ENCODE measurements at regions not wholly inside any gene's neighbourhood (a gene's known extent, or its start where the extent isn't known, plus 50 kb on each side); places are given as distances from the start of the nearest gene placed in this dataset.

GRCh38 chr4:81607950-81608349 lies 136.2 kb upstream of the RASGEF1B start:
- no peak for TF ChIP-seq CTCF (conservative IDR thresholded peaks at IDR 0.05; ENCODE audit: low read length)
- no peak for DNase-seq (ENCODE audit: low read depth)
- no peak overlapping the region for H3K4me3 ChIP-seq (ENCODE audit: low read length)

- DNase-seq (ENCODE audit: low read depth), result no peak
- no peak overlapping the region for H3K4me3 ChIP-seq (ENCODE audit: low read length)
- TF ChIP-seq CTCF (conservative IDR thresholded peaks at IDR 0.05; ENCODE audit: low read length), result no peak
Observed at GRCh38 chr4:81606801-81607501, 135.2 kb upstream of the RASGEF1B start.

GRCh38 chr4:81606166-81606565 lies 134.5 kb upstream of the RASGEF1B start:
- no peak overlapping the region for H3K4me3 ChIP-seq (ENCODE audit: low read length)
- no peak for DNase-seq (ENCODE audit: low read depth)
- no peak for TF ChIP-seq CTCF (conservative IDR thresholded peaks at IDR 0.05; ENCODE audit: low read length)

- no peak overlapping the region for H3K4me3 ChIP-seq (ENCODE audit: low read length)
- no peak for DNase-seq (ENCODE audit: low read depth)
- no peak for TF ChIP-seq CTCF (conservative IDR thresholded peaks at IDR 0.05; ENCODE audit: low read length)
Observed at GRCh38 chr4:81605271-81605670, 133.6 kb upstream of the RASGEF1B start.

- no peak for DNase-seq (ENCODE audit: low read depth)
- TF ChIP-seq CTCF (conservative IDR thresholded peaks at IDR 0.05; ENCODE audit: low read length), result no peak
- H3K4me3 ChIP-seq (ENCODE audit: low read length), result no peak overlapping the region
Observed at GRCh38 chr4:81604683-81605218, 133.0 kb upstream of the RASGEF1B start.

GRCh38 chr4:81602854-81603253 lies 131.1 kb upstream of the RASGEF1B start:
- DNase-seq (ENCODE audit: low read depth), result no peak
- no peak overlapping the region for H3K4me3 ChIP-seq (ENCODE audit: low read length)
- TF ChIP-seq CTCF (conservative IDR thresholded peaks at IDR 0.05; ENCODE audit: low read length), result no peak

GRCh38 chr4:81601358-81601694 lies 129.6 kb upstream of the RASGEF1B start:
- no peak for TF ChIP-seq CTCF (conservative IDR thresholded peaks at IDR 0.05; ENCODE audit: low read length)
- no peak for DNase-seq (ENCODE audit: low read depth)
- H3K4me3 ChIP-seq (ENCODE audit: low read length), result no peak overlapping the region

Measured in AG10803 (cell line).